ENCODE measurements at regions not wholly inside any gene's neighbourhood (a gene's known extent, or its start where the extent isn't known, plus 50 kb on each side); places are given as distances from the start of the nearest gene placed in this dataset.

DNA sequence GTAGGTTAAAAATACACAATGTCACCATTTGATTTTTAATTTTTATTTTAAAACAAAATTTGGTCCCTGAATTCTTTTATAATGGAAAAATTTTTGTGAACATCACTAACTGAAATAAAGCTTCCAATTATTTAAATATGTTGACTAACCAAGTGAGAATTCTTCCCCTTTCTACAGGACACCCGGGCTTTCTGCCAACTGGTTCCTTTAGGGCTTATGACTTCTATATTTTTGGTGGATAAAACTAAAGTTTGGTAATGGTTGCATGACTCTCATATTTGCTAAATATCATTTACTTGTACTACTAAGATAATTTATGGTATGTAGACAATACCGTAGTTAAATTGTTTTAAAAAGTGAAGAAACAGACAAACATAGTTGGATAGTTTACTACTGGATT, 291.0 kb upstream of the DOK6 start:
- TF ChIP-seq, protein P1, sequence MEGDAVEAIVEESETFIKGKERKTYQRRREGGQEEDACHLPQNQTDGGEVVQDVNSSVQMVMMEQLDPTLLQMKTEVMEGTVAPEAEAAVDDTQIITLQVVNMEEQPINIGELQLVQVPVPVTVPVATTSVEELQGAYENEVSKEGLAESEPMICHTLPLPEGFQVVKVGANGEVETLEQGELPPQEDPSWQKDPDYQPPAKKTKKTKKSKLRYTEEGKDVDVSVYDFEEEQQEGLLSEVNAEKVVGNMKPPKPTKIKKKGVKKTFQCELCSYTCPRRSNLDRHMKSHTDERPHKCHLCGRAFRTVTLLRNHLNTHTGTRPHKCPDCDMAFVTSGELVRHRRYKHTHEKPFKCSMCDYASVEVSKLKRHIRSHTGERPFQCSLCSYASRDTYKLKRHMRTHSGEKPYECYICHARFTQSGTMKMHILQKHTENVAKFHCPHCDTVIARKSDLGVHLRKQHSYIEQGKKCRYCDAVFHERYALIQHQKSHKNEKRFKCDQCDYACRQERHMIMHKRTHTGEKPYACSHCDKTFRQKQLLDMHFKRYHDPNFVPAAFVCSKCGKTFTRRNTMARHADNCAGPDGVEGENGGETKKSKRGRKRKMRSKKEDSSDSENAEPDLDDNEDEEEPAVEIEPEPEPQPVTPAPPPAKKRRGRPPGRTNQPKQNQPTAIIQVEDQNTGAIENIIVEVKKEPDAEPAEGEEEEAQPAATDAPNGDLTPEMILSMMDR (IDR thresholded peaks at IDR 0.05; ENCODE audit: insufficient read depth, low read depth, low read length, missing control alignments): no peak
- DNase-seq (ENCODE audit: low read depth): no peak
- no peak overlapping the region for H3K4me3 ChIP-seq (ENCODE audit: low read depth, low read length)

- H3K4me3 ChIP-seq (ENCODE audit: low read depth, low read length): no peak overlapping the region
- TF ChIP-seq, protein P1 (IDR thresholded peaks at IDR 0.05; ENCODE audit: insufficient read depth, low read depth, low read length, missing control alignments): no peak
- DNase-seq (ENCODE audit: low read depth): no peak
These were observed 279.9 kb upstream of the DOK6 start for GRCh38 chr18:69120833-69121232.

- DNase-seq (ENCODE audit: low read depth): no peak
- no peak overlapping the region for H3K4me3 ChIP-seq (ENCODE audit: low read depth, low read length)
- TF ChIP-seq, protein P1 (IDR thresholded peaks at IDR 0.05; ENCODE audit: insufficient read depth, low read depth, low read length, missing control alignments): no peak
These were observed 277.3 kb upstream of the DOK6 start for GRCh38 chr18:69123421-69123820.

- DNase-seq (ENCODE audit: low read depth): no peak
- TF ChIP-seq, protein P1 (IDR thresholded peaks at IDR 0.05; ENCODE audit: insufficient read depth, low read depth, low read length, missing control alignments): no peak
These were observed 272.7 kb upstream of the DOK6 start for GRCh38 chr18:69127873-69128500.

DNA sequence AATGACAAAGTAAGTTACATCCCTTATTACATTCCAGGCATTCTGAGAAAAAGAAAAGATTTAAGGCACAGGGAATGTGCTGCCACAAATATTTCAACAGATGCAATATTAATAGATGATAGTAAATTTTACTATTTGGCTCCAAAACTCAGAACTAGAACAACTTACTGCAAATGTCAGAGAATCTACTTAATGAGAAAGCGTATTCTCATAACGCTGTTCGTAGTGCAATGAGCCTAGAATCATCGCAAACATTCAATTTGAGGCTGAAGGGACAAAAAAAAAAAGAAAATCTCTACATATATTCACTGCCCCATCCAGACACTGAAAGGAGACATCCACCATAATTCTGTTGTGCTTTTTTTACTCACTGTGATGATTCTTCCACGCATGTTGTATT, 272.1 kb upstream of the DOK6 start:
- H3K4me3 ChIP-seq (ENCODE audit: low read depth, low read length): no peak overlapping the region
- TF ChIP-seq, protein P1 (IDR thresholded peaks at IDR 0.05; ENCODE audit: insufficient read depth, low read depth, low read length, missing control alignments): no peak
- no peak for DNase-seq (ENCODE audit: low read depth)

More at GRCh38 chr18:69127873-69128500, 272.7 kb upstream of the DOK6 start:
- H3K4me3 ChIP-seq (ENCODE audit: low read depth, low read length): no peak overlapping the region

DNA sequence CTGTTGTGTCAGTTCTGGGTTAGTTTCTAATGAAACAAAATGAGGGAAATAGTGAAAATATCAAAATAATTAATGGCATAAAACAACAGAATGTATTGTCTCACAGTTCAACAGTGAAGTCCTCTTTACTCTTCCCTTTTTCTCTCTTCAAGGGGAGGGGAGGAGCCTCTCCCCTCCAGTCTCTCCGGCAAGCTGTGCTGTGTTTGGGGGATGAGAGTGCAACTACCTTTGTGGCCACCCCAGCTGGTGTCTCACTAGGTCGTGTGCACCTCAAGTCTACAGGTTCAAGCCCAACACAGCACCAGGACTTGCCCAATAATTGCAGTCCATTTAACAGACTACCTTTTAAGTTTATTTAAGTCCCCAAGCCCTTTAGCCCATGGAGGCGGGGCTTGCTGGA, 271.7 kb upstream of the DOK6 start:
- no peak overlapping the region for H3K4me3 ChIP-seq (ENCODE audit: low read depth, low read length)
- TF ChIP-seq, protein P1 (IDR thresholded peaks at IDR 0.05; ENCODE audit: insufficient read depth, low read depth, low read length, missing control alignments): no peak
- DNase-seq (ENCODE audit: low read depth): no peak

GRCh38 chr18:69138088-69138487, 262.6 kb upstream of the DOK6 start:
- no peak overlapping the region for H3K4me3 ChIP-seq (ENCODE audit: low read depth, low read length)
- DNase-seq (ENCODE audit: low read depth): no peak
- TF ChIP-seq, protein P1 (IDR thresholded peaks at IDR 0.05; ENCODE audit: insufficient read depth, low read depth, low read length, missing control alignments): no peak
